ENCODE measurements at regions not wholly inside any gene's neighbourhood (a gene's known extent, or its start where the extent isn't known, plus 50 kb on each side); places are given as distances from the start of the nearest gene placed in this dataset.
A peak's percentile ranks its signal among the peaks of the same experiment; 100 is the strongest.

DNA sequence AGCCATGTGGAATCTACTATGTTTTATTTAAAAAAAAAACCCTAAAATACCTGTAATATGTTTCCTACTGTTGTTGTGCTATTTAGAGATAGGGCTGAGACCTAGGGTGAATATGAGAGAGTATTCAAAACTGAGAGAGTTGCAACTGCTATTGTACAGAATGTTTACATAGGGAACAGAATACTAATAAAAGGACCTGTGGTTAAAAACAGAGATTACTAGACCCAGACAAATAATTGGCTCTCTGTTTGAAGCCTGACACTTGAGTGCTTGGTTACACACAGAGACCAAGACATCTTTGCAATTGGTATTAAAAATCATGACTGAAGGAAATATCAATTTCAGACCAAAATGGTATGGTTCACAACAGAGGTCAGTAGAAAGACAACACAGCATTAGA lies 278.9 kb upstream of the GIMD1 start:
- in situ Hi-C loops (cut with HindIII; ENCODE audit: low sequenced_read_pairs) = no loop called here
- H3K4me3 ChIP-seq (ENCODE audit: low read depth, low read length) = no peak overlapping the region
- TF ChIP-seq, protein P1, sequence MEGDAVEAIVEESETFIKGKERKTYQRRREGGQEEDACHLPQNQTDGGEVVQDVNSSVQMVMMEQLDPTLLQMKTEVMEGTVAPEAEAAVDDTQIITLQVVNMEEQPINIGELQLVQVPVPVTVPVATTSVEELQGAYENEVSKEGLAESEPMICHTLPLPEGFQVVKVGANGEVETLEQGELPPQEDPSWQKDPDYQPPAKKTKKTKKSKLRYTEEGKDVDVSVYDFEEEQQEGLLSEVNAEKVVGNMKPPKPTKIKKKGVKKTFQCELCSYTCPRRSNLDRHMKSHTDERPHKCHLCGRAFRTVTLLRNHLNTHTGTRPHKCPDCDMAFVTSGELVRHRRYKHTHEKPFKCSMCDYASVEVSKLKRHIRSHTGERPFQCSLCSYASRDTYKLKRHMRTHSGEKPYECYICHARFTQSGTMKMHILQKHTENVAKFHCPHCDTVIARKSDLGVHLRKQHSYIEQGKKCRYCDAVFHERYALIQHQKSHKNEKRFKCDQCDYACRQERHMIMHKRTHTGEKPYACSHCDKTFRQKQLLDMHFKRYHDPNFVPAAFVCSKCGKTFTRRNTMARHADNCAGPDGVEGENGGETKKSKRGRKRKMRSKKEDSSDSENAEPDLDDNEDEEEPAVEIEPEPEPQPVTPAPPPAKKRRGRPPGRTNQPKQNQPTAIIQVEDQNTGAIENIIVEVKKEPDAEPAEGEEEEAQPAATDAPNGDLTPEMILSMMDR (IDR thresholded peaks at IDR 0.05; ENCODE audit: low read depth, low read length) = no peak
- DNase-seq (ENCODE audit: low read depth, low spot score) = no peak

DNA sequence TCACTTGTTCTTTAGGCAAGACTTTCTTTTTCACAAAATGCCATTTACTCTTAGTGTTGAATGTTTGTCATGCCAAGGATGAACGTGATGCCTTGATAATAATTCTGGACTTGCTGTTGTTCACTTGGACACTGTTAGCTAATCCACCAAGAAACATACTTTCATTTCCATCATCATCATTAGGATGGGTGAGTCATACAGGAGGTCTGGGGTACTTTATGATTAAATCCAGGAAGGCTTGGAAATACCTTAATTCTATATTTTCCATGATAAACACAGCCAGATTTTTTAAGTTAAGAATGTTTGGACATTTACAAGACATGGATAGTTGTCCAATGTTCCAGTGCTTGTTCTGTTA lies 260.7 kb upstream of the GIMD1 start:
- in situ Hi-C loops (cut with HindIII; ENCODE audit: low sequenced_read_pairs) = no loop called here
- TF ChIP-seq, protein P1 (IDR thresholded peaks at IDR 0.05; ENCODE audit: low read depth, low read length) = no peak
- peak; percentile 8 for DNase-seq (ENCODE audit: low read depth, low spot score)
- H3K4me3 ChIP-seq (ENCODE audit: low read depth, low read length) = no peak overlapping the region

DNA sequence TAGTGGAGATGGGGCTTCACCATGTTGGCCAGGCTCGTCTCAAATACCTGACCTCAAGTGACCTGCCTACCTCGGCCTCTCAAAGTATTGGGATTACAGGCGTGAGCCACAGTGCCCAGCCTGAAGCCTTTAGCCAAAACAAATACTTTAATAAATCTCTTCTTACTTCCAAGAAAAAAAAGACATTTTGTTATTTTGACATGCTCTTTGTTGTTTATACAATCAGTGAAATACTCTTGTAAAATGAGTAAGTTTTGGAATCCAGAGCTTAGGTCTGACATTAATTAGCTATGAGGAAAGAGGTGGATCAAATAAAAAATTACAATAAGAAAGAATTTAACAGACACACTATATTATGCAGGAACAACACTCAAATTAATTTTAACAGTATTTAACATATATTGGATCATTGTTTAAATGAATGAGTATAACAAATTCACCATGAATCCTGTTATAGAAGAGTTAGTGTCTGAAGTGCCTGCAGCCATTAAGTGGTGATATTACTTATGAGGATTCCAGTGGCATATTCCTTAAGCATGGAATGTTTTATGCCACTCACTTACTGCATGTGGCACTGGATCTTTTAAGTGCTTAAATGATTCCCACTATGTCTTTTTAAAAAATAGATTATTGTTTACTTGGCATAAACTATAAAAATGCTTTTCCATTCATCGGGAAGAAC lies 260.1 kb upstream of the GIMD1 start:
- TF ChIP-seq, protein P1 (IDR thresholded peaks at IDR 0.05; ENCODE audit: low read depth, low read length) = no peak
- no peak overlapping the region for H3K4me3 ChIP-seq (ENCODE audit: low read depth, low read length)
- in situ Hi-C loops (cut with HindIII; ENCODE audit: low sequenced_read_pairs) = no loop called here
- DNase-seq (ENCODE audit: low read depth, low spot score) = no peak

DNA sequence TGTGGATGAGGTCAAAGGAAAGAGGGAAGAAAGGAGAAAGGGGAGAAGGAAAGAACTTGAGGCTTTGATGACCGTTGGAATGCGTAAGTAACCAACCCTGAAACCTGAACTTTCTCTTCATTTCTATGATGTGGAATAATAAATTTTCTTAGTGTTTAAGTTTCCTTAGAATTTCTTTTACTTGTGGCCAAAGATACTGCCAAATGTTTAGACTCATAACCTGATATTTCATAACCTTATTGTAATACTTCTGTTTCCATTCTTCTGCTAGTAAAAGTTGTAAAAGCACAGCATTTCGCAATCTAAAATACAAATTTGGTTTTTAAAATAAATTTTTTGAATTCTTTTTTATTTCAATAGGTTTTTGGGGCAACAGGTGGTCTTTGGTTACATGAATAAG lies 258.5 kb upstream of the GIMD1 start:
- in situ Hi-C loops (cut with HindIII; ENCODE audit: low sequenced_read_pairs) = no loop called here
- TF ChIP-seq, protein P1 (IDR thresholded peaks at IDR 0.05; ENCODE audit: low read depth, low read length) = no peak
- no peak overlapping the region for H3K4me3 ChIP-seq (ENCODE audit: low read depth, low read length)
- no peak for DNase-seq (ENCODE audit: low read depth, low spot score)

DNA sequence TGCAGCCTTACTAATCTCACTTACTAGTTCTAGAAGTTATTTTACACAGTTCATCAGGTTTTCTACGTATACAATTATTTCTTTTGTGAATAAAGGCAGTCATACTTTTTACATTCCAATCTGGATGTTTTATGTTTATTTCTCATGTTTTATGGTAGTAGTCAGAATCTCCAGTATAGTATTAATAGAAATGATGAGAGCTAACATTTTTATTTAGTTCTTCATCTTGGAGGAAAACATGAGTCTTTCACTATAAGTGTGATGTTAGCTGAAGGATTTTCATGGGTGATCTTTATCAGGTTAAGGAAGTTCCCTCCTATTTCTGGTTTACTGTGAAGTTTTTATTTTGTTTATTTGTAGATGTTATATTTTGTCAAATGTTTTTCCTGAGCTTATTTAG lies 256.1 kb upstream of the GIMD1 start:
- no peak overlapping the region for H3K4me3 ChIP-seq (ENCODE audit: low read depth, low read length)
- no peak for DNase-seq (ENCODE audit: low read depth, low spot score)
- TF ChIP-seq, protein P1 (IDR thresholded peaks at IDR 0.05; ENCODE audit: low read depth, low read length) = no peak
- in situ Hi-C loops (cut with HindIII; ENCODE audit: low sequenced_read_pairs) = no loop called here

DNA sequence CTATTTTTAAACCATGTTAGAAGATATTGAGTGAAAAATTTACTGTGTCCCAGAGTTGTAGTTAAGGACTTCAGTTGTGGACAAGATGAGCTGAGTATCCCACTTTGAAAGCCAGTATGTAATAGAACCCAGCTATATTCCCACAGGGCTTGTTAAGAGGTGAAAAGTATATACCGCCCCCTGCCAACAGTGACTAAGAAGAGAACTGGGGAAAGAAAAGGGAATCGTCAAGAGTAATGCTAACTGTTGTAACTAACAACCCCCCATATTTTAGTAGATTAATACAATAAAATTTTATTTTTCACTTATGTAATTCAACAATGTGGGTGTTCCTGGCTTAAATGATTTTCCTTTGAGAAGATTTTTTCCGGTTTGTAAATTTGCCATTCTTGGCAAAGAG lies 250.4 kb upstream of the GIMD1 start:
- TF ChIP-seq, protein P1 (IDR thresholded peaks at IDR 0.05; ENCODE audit: low read depth, low read length) = no peak
- in situ Hi-C loops (cut with HindIII; ENCODE audit: low sequenced_read_pairs) = no loop called here
- no peak for DNase-seq (ENCODE audit: low read depth, low spot score)
- no peak overlapping the region for H3K4me3 ChIP-seq (ENCODE audit: low read depth, low read length)

Measured in astrocyte of the spinal cord (primary cell).